ENCODE measurements at regions not wholly inside any gene's neighbourhood (a gene's known extent, or its start where the extent isn't known, plus 50 kb on each side); places are given as distances from the start of the nearest gene placed in this dataset.
"Not testable (repeated sequence)": the region's sequence is repeated elsewhere in the genome, so short reads cannot be mapped to it uniquely, and the experiment has no call there.

GRCh38 chr11:34001557-34002064 lies 49.9 kb upstream of the CAPRIN1 start:
- DNase-seq, result no peak

GRCh38 chr11:33999393-33999792 lies 52.1 kb upstream of the CAPRIN1 start:
- no peak for DNase-seq

DNA sequence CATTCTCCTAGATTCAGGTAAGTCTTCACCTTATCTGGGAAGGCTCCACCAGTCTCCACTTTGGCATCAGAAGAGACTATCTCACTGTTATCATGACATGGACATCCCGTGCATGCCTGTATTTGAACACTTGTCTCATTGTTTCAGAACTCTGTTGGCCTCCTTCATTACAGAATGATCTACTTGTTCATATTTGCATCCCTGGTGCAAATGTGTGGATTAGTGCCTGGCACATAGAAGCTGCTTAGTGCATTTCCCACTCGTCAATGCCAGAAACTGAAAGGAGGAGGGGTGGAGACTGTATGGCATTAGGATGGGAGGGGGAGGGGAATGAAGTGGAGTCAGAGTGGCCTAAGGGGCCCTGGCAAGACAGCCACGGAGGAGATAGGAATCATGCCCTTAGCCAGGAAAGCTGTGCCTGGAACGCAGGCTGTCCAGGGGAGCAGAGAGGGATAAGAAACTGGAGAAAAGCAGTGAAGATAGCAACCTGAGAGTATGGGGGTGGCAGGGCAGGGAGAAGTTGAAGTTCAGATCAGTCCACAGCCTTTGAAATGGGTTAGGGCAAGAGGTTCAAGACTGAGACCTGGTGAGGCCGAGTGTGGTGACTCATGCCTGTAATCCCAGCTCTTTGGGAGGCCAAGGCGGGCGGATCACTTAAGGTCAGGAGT lies 53.8 kb upstream of the CAPRIN1 start:
- no peak for DNase-seq

- DNase-seq, result peak; percentile 82
Measured at GRCh38 chr11:33996498-33997454, 54.8 kb upstream of the CAPRIN1 start.

DNA sequence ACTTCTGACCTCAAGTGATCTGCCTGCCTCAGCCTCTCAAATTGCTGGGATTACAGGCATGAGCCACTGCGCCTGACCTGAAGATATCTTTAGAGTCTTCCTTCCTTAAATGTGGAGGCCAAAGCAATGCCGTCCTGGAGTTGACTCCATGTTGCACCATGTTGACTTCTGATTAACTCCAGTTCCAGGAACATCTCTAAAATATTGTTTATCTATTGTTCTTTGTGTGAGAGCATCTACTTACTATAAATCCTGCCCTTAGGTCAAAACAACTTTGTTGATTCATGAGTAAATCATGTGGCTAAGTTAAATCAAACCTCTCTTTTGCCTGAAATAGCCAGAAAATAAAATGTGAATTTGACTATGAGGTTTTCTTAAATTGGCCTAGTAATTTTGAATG lies 56.6 kb upstream of the CAPRIN1 start:
- no peak for DNase-seq

- not testable (repeated sequence) for DNase-seq
Measured at GRCh38 chr11:33991136-33991535, 60.4 kb upstream of the CAPRIN1 start.

DNA sequence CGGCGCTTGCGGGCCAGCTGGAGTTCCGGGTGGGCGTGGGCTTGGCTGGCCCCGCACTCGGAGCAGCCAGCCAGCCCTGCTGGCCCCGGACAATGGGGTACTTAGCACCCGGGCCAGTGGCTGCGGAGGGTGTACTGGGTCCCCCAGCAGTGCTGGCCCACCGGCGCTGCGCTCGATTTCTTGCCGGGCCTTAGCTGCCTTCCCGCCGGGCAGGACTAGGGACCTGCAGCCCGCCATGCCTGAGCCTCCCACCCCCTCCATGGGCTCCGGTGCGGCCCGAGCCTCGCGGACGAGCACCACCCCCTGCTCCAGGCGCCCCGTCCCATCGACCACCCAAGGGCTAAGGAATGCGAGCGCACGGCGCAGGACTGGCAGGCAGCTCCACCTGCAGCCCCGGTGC lies 61.4 kb upstream of the CAPRIN1 start:
- not testable (repeated sequence) for DNase-seq

GRCh38 chr11:33989461-33989860 lies 62.1 kb upstream of the CAPRIN1 start:
- no peak for DNase-seq

GRCh38 chr11:33988586-33989370 lies 62.8 kb upstream of the CAPRIN1 start:
- no peak for DNase-seq

- peak; percentile 83 for DNase-seq
Measured at GRCh38 chr11:33987975-33988580, 63.5 kb upstream of the CAPRIN1 start.

GRCh38 chr11:33987545-33987944 lies 64.0 kb upstream of the CAPRIN1 start:
- no peak for DNase-seq

- not testable (repeated sequence) for DNase-seq
Measured at GRCh38 chr11:33986597-33987501, 64.7 kb upstream of the CAPRIN1 start.

DNA sequence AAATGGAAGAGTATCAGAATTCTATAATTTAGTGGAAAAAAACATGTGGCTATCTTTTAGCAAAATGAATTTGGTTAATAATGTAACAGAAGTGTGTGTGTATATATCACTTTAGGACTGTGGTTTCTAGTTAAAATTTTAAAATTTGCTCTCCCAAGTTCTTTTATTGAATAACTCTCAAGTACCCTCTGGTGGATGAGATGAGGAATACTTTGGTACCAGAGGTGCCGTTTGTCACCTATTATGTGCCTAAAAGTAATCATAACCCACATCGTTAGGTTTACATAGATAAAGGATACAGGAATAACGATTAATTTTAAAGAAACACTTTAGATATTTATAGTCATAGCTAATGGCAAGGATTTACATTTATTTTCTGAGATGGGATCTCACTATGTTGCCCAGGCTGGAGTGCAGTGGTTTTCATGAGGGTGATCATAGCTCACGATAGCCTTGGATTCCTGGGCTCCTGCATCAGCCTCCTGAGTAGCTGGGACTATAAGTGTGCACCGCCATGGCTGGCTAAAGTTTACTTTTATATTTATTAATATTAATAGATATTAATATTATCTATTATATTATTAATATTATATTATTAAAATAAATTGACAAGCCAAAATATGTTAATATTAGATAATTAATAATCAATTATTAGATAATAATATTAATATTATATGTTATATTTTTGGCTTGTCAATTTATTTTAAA lies 66.7 kb upstream of the CAPRIN1 start:
- DNase-seq, result no peak

DNA sequence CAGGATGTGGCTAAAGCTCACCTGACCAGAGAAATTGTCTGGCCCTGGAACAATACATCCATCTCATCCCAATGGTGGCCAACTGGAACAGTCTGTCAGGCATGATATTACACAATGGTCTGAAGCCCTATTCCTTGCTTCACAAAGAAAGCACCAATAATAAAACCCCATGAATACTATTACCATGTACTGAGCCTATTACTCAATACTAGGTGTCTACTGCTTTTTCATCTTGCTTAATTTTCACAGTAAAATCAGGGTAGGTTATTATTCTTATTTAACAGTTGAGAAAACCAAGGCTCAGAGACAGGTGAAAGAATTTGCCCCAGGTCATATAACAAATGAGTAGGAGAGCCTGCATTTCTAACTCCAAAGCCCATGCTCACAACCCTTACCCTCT lies 68.9 kb upstream of the CAPRIN1 start:
- no peak for DNase-seq

DNA sequence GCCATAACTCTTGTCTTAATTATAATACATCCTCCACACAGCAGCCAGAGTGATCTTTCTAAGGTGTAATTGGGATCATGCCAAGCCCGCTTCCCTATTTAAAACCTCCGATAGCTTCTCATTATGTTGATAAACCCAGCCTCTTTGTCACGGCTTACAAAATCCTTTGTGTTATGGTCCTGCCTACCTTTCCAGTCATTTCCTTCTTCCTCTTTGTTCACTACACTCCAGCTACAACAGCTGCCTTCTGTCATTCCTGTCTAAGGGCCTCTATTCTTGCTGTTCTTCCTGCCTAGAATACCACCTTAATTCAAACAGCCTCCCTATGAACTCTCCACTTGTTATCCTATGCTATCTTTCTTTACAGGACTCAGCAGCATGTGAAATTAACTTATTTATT lies 70.6 kb upstream of the CAPRIN1 start:
- DNase-seq, result no peak

GRCh38 chr11:33978376-33978775 lies 73.2 kb upstream of the CAPRIN1 start:
- DNase-seq, result no peak

- DNase-seq, result no peak
Measured at GRCh38 chr11:33977676-33978075, 73.9 kb upstream of the CAPRIN1 start.

DNA sequence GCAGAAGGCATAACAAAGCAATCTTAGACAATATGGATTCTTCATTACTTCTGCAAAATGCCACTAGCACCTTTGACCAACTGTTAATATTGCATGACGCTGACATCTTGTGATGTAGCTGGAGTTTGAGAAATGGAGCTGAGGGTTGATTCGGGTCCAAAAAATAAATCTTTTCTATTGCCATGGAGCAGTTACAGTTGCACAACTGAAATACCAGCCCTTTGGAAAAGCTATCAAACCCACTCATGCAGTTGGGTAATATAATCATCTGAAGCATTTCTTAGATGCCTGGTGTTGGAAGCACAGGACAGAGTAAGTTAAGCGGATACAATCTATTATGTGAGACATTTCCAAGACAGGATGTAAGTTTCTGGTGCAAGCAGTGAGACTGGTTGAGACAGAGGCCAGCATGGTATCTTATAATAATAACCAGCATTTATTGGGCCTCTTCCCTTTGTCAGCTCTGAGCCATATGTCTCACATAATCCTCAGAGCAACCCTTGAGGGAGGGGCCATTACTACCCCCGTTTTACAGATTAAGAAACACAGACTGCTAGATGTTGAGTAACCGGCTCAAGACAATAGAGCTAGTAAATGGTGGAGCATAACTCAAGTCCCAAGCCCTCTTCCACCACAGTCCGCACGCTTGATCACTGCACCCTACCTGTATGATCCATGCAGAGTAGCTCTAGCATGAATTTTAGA lies 74.9 kb upstream of the CAPRIN1 start:
- no peak for DNase-seq

- no peak for DNase-seq
Measured at GRCh38 chr11:33974804-33975203, 76.7 kb upstream of the CAPRIN1 start.

- not testable (repeated sequence) for DNase-seq
Measured at GRCh38 chr11:33971530-33971929, 79.7 kb upstream of the LMO2 start.

Data from stimulated activated CD4-positive, alpha-beta T cell treated with anti-CD3 and anti-CD28 coated beads, Interleukin-4, amount 100 ng/mL, for 24 hours (primary cell).